Chondrocyte (in vitro differentiated cells): ENCODE measurements at regions not wholly inside any gene's neighbourhood (a gene's known extent, or its start where the extent isn't known, plus 50 kb on each side); places are given as distances from the start of the nearest gene placed in this dataset.

Experiments used
- DNase-seq: peaks from one replicate; pipeline ENCODE4 v3.0.0; 2021; ENCODE audit warnings: mixed read lengths, low spot score
- H3K27ac Mint-ChIP-seq: one replicate; pipeline ENCODE4 v1.8.0; 2021; ENCODE audit warnings: mild to moderate bottlenecking, moderate library complexity, mixed read lengths; ENCODE audit not compliant: unreplicated experiment
- H3K27me3 Mint-ChIP-seq: 2 replicates; pipeline ENCODE4 v1.8.0; 2021; ENCODE audit warnings: low read depth, mixed read lengths
- H3K36me3 Mint-ChIP-seq: 2 replicates; pipeline ENCODE4 v1.8.0; 2021; ENCODE audit warnings: low read depth, mixed read lengths
- H3K4me1 Mint-ChIP-seq: 2 replicates; pipeline ENCODE4 v1.8.0; 2021; ENCODE audit warnings: low read depth, mild to moderate bottlenecking, mixed read lengths
- H3K4me3 Mint-ChIP-seq: one replicate; pipeline ENCODE4 v1.8.0; 2021; ENCODE audit warnings: mild to moderate bottlenecking, moderate library complexity, mixed read lengths; ENCODE audit not compliant: unreplicated experiment
- H3K9me3 Mint-ChIP-seq: 2 replicates; pipeline ENCODE4 v1.8.0; 2021; ENCODE audit warnings: low read depth, mixed read lengths
- CTCF ChIP-seq: fragments of 200-600 bp; sonication (generic); IDR thresholded peaks from 2 replicates; pipeline ENCODE4 v1.5.0; 2021; ENCODE audit warnings: antibody characterized with exemption, mild to moderate bottlenecking, moderate library complexity

GRCh38 chr6:22958677-22959076 lies 389.3 kb downstream of the HDGFL1 start:
- H3K27ac Mint-ChIP-seq, result no peak overlapping the region
- H3K27me3 Mint-ChIP-seq, result no peaks in the 10 kb centered on the region
- H3K9me3 Mint-ChIP-seq, result peaks cover 11% of the 10 kb centered on the region
- no peak for DNase-seq
- H3K36me3 Mint-ChIP-seq, result peaks cover 3% of the 10 kb centered on the region
- H3K4me1 Mint-ChIP-seq, result peaks cover 17% of the 10 kb centered on the region
- no peak for TF ChIP-seq CTCF
- no peak overlapping the region for H3K4me3 Mint-ChIP-seq

- H3K4me3 Mint-ChIP-seq, result no peak overlapping the region
- peaks cover 11% of the 10 kb centered on the region for H3K9me3 Mint-ChIP-seq
- peaks cover 3% of the 10 kb centered on the region for H3K36me3 Mint-ChIP-seq
- peaks cover 13% of the 10 kb centered on the region for H3K4me1 Mint-ChIP-seq
- H3K27ac Mint-ChIP-seq, result no peak overlapping the region
- no peak for DNase-seq
- no peaks in the 10 kb centered on the region for H3K27me3 Mint-ChIP-seq
- TF ChIP-seq CTCF, result no peak
Observed at GRCh38 chr6:22959571-22959970, 390.2 kb downstream of the HDGFL1 start.

- no peak overlapping the region for H3K4me3 Mint-ChIP-seq
- no peaks in the 10 kb centered on the region for H3K27me3 Mint-ChIP-seq
- H3K36me3 Mint-ChIP-seq, result no peaks in the 10 kb centered on the region
- DNase-seq, result no peak
- peaks cover 5% of the 10 kb centered on the region for H3K9me3 Mint-ChIP-seq
- no peak for TF ChIP-seq CTCF
- H3K4me1 Mint-ChIP-seq, result no peaks in the 10 kb centered on the region
- no peak overlapping the region for H3K27ac Mint-ChIP-seq
Observed at GRCh38 chr6:22964334-22964733, 395.0 kb downstream of the HDGFL1 start.

- H3K4me3 Mint-ChIP-seq, result no peak overlapping the region
- H3K27me3 Mint-ChIP-seq, result no peaks in the 10 kb centered on the region
- peaks cover 5% of the 10 kb centered on the region for H3K9me3 Mint-ChIP-seq
- H3K36me3 Mint-ChIP-seq, result no peaks in the 10 kb centered on the region
- H3K27ac Mint-ChIP-seq, result no peak overlapping the region
- no peak for TF ChIP-seq CTCF
- DNase-seq, result no peak
- no peaks in the 10 kb centered on the region for H3K4me1 Mint-ChIP-seq
Observed at GRCh38 chr6:22965889-22966288, 396.5 kb downstream of the HDGFL1 start.

- Mint-ChIP-seq H3K36me3 (no peaks in the 10 kb centered on the region), H3K27ac (no peak overlapping the region)
Observed at GRCh38 chr6:22966691-22967422, 397.5 kb downstream of the HDGFL1 start.

More at GRCh38 chr6:22966691-22967422, 397.5 kb downstream of the HDGFL1 start:
- no peak for TF ChIP-seq CTCF
- Mint-ChIP-seq H3K9me3 (peaks cover 5% of the 10 kb centered on the region), H3K4me3 (no peak overlapping the region), H3K4me1 (no peaks in the 10 kb centered on the region), H3K27me3 (no peaks in the 10 kb centered on the region)
- DNase-seq, result no peak
